ENCODE measurements at regions not wholly inside any gene's neighbourhood (a gene's known extent, or its start where the extent isn't known, plus 50 kb on each side); places are given as distances from the start of the nearest gene placed in this dataset.

DNA sequence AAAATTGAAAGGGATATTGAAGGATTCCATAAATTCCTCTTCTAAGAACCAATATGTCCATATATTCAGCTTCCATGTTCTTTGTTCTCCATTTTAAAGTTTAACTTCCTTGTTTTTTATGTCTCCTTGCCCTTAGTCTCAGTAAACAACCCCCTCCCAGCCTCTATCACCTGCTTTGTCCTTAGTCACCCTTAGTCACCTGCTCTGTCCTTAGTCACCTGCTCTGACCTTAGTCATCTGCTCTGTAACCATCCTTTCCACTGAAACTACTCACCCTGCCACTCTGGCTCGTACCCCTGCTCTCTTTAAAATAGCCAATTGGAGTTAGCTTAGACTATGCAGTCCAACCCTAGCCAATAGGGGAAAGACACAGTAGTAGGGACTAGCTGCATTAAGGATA is 136.2 kb upstream of the TMEM106B start:
- no peak for DNase-seq (ENCODE audit: low read depth in 3 of 3)

DNA sequence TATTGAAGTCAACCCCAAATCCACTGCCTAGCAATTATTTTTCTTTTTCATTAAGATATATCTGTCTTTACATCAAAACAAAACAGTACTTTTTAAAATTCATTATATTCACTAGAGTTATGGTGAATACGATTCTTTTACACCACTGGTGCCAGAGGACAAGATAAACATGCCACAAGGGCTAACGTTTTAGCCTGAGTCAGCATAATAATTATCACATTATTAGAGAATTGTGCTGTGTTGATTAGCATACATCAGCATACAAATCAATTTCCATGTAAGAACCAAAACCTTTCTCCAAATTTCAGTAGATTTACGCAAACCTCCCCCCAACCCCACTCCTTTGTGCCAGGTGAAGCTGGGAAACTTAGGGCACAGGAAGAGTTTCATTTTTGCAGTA is 131.1 kb upstream of the TMEM106B start:
- DNase-seq (ENCODE audit: low read depth in 3 of 3): no peak

GRCh38 chr7:12085516-12085915 is 125.6 kb upstream of the TMEM106B start:
- no peak for DNase-seq (ENCODE audit: low read depth in 3 of 3)

DNA sequence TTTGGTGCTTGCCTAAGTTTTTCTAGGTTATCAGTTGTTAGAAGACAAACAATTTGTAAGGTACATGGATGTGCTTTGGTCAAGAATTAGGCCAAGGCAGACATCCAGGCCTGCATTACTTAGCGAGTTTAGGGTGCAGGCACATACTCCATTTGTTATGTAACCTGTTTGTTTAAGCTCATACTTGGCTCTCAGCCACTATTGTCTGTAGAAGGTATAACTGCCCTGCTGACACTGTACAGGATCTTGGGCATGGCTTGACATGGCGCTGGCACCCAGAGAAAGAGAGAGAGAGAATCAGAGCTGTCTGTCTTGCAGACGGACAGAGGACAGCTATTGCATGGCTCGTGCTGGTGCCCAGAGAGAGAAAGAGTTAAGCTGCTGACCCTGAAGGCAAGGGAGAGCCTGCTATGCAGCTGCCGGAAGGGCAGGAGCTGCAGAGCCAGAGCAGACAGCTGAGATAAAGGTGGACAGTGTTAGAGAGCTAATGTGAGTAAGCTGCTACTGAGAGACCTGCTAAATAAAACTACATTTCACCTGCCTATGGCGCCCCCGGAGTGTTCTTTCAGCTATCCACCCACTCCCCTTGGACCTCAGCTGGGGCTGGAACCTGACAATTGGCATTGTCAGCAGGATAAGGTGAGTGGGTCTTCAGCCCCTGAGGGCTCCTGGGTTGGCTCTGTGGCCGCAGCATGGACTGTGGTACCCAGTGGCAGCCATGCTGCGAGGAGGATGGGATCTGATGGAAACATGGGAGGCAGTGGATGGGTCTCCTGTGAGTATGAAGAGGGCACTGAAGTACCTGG is 120.9 kb upstream of the TMEM106B start:
- DNase-seq (ENCODE audit: low read depth in 3 of 3): no peak

- no peak for DNase-seq (ENCODE audit: low read depth in 3 of 3)
Measured at GRCh38 chr7:12090757-12091221, 120.3 kb upstream of the TMEM106B start.

- DNase-seq (ENCODE audit: low read depth in 3 of 3): no peak
Measured at GRCh38 chr7:12091231-12091630, 119.9 kb upstream of the TMEM106B start.

DNA sequence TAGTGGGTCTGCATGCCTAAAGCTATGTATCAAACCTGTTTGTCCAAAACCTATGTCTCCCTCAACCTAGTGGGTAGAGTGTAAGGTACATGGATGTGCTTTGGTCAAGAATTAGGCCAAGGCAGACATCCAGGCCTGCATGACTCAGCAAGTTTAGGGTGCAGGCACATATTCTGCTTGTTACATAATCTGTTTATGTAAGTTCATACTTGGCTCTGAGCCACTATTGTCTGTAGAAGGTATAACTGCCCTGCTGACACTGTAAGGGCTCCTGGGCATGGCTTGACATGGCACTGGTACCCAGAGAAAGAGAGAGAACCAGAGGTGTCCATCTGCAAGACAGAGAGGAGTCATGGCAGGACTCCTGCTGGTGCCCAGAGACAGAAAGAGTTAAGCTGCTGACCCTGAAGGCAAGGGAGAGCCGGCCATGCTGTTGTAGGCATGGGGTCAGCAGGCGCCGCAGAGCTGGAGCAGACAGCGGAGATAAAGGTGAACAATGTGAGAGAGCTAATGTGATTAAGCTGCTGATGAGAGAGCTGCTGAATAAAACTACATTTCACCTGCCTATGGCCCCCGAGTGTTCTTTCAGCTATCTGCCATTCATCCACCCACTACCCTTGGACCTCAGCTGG is 118.5 kb upstream of the TMEM106B start:
- DNase-seq (ENCODE audit: low read depth in 3 of 3): no peak

DNA sequence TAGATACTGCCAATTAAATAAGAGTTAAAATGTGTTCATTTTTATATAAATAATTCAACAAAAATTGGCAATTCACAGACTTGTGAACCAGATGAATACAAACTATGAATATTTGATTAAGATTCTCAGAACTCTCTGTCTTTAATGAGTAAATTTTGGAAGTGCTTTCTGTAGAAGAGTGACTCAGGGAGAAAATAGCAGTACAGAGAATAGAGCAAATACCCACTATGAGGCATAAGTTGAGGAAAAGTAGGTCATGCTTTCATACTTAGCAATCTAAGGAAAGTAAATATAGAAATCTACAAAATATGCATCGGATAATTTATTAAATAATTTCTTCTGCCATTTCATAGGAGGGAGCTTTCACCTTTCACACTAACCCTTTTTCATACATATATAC is 117.7 kb upstream of the TMEM106B start:
- DNase-seq (ENCODE audit: low read depth in 3 of 3): no peak

GRCh38 chr7:12094365-12094921 is 116.7 kb upstream of the TMEM106B start:
- no peak for DNase-seq (ENCODE audit: low read depth in 3 of 3)

DNA sequence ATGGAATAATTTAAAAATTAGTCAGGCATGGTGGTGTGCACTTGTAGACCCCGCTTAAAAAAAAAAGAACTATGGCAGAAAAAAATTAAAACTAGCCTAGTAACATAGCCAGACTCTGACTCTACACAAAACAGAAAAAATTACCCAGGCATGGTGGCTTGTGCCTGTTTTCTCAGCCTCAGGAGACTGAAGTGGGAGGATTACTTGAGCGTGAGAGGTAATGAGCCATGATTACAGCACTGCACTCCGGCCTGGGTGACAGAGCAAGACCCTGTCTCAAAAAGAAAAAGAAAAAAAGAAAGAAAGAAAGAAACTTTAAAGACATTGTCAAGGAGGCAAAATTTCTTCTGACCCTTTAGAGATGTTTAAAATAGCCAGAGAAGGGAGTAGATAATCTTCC is 109.0 kb upstream of the TMEM106B start:
- DNase-seq (ENCODE audit: low read depth in 3 of 3): no peak

GRCh38 chr7:12102527-12102926 is 108.6 kb upstream of the TMEM106B start:
- DNase-seq (ENCODE audit: low read depth in 3 of 3): no peak

GRCh38 chr7:12103948-12104347 is 107.1 kb upstream of the TMEM106B start:
- DNase-seq (ENCODE audit: low read depth in 3 of 3): no peak

DNA sequence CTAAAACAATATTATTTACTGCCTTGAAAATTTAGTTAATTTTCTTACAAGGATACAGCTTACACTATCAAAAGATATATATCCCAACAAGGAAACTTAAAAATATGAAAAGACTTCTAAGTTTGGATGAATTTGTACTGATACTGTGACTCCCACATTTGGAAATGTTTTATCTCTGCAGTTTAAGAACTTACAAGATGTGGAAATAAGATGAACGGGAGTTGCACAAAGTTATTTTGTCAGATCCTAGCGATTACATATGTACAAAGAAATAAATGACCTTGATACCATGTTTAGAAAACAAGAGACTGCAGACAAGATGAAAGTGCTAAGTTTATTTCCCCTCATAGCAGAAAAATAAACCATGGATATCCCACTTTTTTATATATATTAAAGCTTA is 103.7 kb upstream of the TMEM106B start:
- no peak for DNase-seq (ENCODE audit: low read depth in 3 of 3)

DNA sequence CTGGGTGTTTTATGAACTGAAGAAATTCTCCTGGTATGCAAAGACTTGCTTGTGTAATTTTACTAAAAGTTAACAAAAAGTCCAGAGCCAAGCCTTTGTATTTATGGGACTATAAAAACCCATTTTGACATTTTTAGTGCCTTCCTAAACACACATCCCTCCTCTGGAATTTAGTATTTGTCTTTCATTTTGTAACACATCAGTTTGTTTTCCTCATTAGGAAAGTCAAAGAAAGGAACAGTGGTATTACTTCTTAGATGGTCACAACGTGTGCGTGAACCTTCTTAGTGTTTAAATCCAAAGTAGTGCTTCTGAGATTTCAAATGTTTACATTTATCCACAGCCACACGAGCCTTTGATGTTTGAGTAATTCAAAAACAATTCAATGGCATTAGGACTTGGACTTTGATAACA is 103.2 kb upstream of the TMEM106B start:
- DNase-seq (ENCODE audit: low read depth in 3 of 3): no peak

DNA sequence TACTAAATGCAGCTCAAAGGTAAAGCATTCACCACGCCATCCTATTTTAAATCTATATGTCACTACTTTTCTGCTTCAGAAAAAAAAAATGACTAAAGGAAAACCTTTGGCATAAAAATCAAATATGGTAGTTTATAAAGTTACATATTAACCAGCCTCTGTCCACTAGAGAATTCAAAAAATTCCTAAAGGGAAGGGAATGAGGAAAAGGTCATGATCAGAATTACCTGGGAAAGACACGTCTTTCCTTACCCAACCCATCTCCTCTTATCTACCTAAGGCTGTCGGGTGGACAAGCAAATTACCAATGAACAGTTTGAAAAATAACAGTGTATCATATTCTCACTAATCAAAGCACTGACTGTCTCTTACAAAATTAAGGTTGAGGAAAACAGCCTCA is 100.7 kb upstream of the TMEM106B start:
- DNase-seq (ENCODE audit: low read depth in 3 of 3): no peak

DNA sequence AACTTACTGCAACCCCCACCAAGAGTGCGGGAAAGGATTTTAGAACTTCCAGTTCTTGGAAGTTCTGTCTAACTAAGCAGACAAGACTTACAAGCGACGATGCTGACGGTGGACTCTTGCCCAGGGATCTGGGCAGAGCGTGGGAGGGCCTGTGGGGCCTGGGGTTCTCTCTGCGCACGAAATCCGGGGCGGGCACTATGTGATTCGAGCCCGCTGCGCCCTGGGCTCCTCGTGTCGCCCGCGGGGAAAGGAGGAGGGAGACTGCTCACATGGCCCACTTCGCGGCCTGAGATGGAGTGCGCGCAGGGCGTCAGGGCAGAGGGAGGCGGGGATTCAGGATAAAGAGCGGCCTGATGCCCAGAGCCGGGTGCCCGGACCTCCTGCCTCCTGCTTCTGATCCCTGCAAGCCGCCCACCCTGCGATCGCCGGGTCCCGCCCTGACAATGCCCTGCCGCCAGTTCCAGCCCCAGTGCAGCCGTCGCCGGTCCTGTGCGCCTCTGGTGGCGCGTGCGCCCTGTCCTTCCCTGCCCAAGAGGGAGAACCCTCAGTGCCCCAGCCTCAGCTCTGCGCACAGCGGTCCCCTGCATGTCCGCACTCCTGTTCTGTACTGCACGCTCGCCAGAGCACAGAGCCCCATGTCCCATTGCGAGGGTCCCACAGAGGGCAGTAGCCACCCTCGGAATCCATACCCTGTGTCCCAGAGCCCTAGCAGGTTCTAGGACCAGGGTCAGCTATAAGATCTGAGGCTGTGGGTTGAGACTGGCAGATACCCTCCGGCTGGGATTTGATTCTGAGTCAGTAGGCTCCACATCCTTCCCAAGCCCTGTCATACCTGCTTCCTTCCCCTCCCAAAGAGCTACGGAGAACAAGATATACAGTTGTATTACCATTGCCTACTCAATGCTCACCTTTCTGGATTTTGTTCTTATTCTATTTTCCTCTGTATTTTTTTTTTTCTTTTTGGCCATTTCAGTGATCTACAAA is 99.4 kb upstream of the TMEM106B start:
- peak in 1 of 3 donors; percentile 2 for DNase-seq (ENCODE audit: low read depth in 3 of 3)

GRCh38 chr7:12117170-12117569 is 93.9 kb upstream of the TMEM106B start:
- DNase-seq (ENCODE audit: low read depth in 3 of 3): no peak

GRCh38 chr7:12119620-12120303 is 91.3 kb upstream of the TMEM106B start:
- no peak for DNase-seq (ENCODE audit: low read depth in 3 of 3)

- DNase-seq (ENCODE audit: low read depth in 3 of 3): no peak
Measured at GRCh38 chr7:12120632-12121031, 90.5 kb upstream of the TMEM106B start.

GRCh38 chr7:12123172-12123571 is 87.9 kb upstream of the TMEM106B start:
- no peak for DNase-seq (ENCODE audit: low read depth in 3 of 3)

GRCh38 chr7:12124028-12124427 is 87.1 kb upstream of the TMEM106B start:
- DNase-seq (ENCODE audit: low read depth in 3 of 3): no peak

All from stimulated activated CD4-positive, alpha-beta T cell treated with anti-CD3 and anti-CD28 coated beads, TNF-alpha, amount 100 ng/mL, for 48 hours (primary cell).